HG02759 (cell line): ENCODE measurements at regions not wholly inside any gene's neighbourhood (a gene's known extent, or its start where the extent isn't known, plus 50 kb on each side); places are given as distances from the start of the nearest gene placed in this dataset.

Source experiments
- ATAC-seq: cut with Tn5 transposase; IDR thresholded peaks from one replicate; pipeline ENCODE4 v1.9.1; 2021; ENCODE audit warnings: mild to moderate bottlenecking, moderate library complexity; ENCODE audit not compliant: unreplicated experiment

DNA sequence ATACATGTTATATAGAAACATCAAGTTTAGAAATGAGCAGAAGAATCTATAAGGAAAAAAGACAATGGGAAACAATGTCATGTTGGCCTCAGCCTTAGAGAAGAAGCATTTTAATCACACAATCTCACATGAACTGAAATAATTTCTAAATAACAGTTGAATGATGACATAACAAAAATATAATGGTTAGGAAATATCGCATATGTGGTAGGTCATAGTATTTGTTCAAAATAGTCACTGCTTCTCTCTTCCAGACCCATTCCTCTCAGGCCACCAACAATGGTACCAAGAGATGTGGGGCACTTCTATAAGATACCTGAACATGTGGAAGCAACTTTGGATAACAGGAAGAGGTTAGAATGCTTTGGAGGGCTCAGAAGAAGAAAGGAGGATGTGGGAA lies 195.7 kb upstream of the PDZRN3 start:
- no peak for ATAC-seq

GRCh38 chr3:73815966-73816365 lies 191.2 kb upstream of the PDZRN3 start:
- ATAC-seq, result no peak

- ATAC-seq, result no peak
Measured at GRCh38 chr3:73813692-73814292, 189.1 kb upstream of the PDZRN3 start.

- ATAC-seq, result no peak
Measured at GRCh38 chr3:73813291-73813690, 188.6 kb upstream of the PDZRN3 start.

DNA sequence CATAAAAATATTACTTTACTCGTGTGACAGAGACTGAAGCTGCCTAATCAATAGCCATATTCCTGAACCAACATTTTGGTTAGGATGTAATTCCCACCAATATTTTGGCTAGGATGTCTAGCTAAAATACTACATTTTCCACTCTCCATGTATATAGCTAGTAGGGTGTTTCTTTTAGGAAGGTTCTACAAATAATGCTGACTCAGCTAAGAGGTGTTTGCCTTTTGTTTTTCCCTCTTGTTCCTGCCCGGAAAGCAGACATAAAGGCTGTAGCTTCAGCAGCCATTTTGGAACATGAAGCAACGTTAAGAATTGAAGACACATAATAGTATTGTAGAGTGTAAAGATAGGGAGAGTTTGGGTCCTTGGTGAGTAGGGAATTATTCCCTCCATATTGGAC lies 187.3 kb upstream of the PDZRN3 start:
- ATAC-seq, result no peak

DNA sequence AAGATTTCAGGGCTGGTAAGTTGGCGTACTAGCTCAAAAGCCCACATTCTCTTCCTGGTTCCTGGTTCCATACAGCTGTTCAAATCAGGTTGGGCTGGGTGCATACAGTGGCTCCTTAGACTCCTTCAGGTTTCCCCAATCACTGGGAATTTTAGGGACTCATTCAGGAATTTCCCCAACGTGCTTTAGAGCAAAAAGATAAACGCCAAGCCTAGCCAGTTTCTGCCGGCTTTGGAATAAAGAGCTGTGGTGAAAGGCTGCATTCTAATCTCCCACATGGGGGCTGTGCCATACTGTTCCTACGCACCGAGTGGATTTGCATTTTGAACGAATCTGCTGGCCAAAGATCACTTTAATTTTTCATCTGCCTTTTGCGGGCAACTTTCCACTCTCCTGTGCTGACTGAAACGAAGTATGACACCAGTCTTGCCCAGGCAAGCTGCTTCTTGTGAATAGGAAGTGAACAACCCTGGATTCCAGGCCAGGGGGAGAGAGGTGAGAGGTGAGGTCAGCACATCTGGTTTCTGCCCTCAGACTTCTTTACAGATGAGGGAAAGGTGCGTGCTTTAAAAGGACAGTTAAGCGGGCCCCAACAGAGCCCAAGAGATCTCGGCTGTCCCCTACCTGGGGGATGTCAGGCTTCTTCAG lies 184.2 kb upstream of the PDZRN3 start:
- ATAC-seq, result no peak

- ATAC-seq, result no peak
Measured at GRCh38 chr3:73805435-73805834, 180.7 kb upstream of the PDZRN3 start.

DNA sequence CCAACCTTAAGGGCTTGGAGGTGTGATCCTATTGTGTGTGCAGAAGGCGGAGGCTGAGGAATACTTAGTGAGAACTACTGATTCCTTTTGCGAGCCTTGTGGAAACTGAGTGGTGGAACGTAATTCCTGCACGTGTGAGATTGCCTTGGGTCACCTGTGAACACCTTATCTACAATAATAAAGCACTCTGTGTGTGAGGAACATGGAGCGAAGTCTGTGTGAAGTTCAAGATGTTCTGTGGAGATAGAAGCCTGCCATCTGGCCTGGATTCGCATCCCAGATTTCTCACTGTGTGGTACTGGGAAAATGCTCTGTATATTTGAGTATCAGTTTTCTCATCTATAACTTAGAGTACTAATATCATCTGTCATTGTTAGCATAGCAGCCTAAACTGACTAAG lies 179.5 kb upstream of the PDZRN3 start:
- no peak for ATAC-seq

DNA sequence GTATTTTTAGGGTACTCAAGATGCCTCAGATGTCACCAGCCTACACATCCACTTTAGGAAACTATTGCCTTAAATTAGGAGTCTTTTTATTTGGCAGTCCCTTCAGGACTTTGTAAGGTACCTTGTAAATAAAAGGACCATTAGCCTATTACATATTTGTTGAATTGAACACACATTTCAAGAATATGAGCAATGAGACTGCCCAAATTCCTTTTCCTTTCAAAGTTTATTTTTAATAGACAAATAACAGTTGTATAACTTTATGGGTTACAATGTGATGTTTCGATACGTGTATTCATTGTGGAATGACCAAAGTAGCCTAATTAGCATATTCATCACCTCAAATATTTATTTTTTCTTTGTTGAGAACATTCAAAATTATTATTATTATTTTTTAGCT lies 176.7 kb upstream of the PDZRN3 start:
- no peak for ATAC-seq

DNA sequence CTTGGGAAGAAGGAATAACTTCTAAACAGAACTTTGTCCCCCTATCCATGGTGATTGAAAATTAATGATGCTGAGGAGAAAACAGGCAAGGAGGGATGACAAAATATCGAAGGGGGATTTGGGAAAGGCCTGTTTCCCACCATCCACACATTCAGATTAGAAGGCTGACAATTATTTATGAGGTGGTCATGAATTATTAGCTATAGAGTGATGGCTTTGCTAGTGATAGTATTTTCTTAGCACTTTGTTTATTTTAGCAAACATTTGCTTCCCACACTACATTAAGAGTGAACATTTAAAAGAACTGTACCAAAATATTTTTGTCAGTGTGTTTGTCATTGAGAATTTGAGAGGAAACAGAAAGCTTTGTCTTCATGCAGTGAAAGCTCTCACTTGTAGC lies 172.6 kb upstream of the PDZRN3 start:
- ATAC-seq, result no peak

- ATAC-seq, result no peak
Measured at GRCh38 chr3:73796382-73796781, 171.6 kb upstream of the PDZRN3 start.

- ATAC-seq, result no peak
Measured at GRCh38 chr3:73791356-73791755, 166.6 kb upstream of the PDZRN3 start.

- no peak for ATAC-seq
Measured at GRCh38 chr3:73789825-73790444, 165.2 kb upstream of the PDZRN3 start.

GRCh38 chr3:73787620-73788019 lies 162.9 kb upstream of the PDZRN3 start:
- ATAC-seq, result no peak

DNA sequence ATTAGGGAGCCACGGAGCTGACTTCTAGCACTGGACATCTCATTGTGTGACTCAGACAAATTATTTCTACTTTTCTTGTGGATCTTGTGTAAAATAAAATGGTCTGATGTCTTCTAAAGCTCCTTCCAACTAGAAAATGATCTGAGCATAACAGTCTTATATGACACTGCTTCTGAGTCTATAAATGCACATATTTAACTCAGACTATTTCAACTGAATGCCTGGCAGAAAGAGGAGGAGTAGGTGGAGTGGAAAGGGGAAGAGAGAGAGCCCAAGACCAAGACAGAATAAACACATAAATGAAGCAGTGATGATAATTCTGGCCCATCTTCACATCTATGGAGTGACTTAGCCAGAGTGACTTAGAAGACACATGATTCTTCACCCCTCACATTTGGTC lies 162.3 kb upstream of the PDZRN3 start:
- no peak for ATAC-seq

DNA sequence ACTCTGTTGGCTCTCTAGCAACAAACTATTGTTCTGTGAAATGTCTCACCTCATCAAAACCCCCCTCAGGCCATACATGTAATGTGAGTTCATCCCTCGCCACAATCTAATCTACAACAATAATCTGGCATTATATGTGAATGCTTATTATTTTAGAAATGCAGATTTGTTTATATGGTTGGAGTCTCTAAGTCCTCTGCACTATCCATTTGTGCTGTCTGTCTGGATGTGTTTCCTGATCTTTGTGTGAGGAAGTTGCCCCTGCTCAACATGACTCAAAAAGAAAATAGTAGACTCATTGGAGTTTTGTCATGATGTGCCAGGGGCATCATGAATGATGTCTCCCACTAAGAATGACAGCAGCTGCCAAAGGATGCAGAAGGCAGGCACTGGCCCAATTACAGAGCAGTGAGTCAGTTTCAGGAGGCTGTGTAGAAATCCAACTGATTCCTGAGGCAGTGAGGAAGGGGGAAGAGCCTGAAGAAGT lies 161.6 kb upstream of the PDZRN3 start:
- no peak for ATAC-seq

GRCh38 chr3:73784686-73785392 lies 160.1 kb upstream of the PDZRN3 start:
- no peak for ATAC-seq

DNA sequence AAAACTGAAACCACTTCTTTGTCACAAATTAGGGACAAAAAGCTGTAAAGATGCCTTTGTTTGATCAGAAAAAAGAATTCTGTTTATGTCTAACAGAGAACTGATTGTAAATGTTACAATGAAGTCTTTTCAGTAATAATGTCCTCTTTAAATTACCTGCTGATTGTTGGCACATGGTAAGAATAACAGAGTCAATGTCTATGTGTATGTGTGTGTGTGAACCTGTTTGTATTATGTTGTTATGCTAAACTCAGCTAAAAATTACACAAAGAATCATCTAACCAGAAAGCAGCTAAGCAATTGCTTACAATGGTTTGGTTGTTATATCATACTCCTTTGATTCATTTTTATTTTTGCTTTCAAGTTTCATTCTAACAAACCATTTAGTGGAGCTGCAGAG lies 159.1 kb upstream of the PDZRN3 start:
- ATAC-seq, result no peak

GRCh38 chr3:73781541-73781940 lies 156.8 kb upstream of the PDZRN3 start:
- no peak for ATAC-seq

DNA sequence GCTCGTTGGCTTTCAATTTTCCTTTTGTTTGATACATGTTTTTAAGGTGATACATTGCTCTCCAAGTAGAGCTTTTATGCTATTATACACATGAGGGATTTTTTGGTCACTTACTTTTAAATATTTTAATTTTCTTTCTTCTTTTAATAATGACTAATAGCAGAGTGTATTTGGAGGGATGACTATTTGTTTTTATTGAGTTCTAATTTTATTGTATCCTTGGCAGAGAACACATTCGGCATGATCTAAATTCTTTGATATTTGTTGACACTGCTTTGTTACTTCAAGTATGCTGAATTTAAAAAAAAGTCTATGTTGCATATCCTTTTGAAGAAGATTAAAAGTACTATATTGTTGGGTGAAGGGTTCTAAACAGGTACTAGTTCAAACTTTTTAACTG lies 149.9 kb upstream of the PDZRN3 start:
- no peak for ATAC-seq

DNA sequence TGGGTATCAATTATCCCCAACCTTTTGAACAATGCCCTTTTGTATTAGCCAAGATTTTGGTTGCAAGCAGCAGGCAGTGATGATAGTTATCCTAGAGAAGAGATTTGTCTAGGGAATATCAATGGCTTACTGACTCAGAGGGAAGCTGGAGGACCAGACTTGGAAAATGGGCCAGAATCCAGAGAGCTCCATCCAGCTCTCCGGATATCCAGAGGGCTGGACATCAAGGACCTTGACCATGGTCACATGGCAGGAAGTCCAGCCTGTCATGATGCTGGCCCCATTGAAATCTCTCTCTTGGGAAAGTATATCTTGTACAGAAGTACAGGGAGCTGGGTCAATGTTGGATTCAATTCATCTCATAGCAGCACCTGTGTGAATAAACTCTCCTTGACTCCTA lies 148.5 kb upstream of the PDZRN3 start:
- no peak for ATAC-seq
